GM23338 (cell line): ENCODE measurements at regions not wholly inside any gene's neighbourhood (a gene's known extent, or its start where the extent isn't known, plus 50 kb on each side); places are given as distances from the start of the nearest gene placed in this dataset.

ENCODE experiments used
- ATAC-seq: fragments of 200-7000 bp; cut with Tn5 transposase; 3 replicates; pipeline ENCODE4 v1.9.1; 2020
- DNase-seq: peaks from one replicate; pipeline ENCODE4 v3.0.0-alpha.2; 2015; ENCODE audit warnings: low spot score
- H2AFZ ChIP-seq: fragments of 200-600 bp; sonication (generic); 2 replicates; pipeline ENCODE4 v1.8.0; 2016; ENCODE audit warnings: antibody characterized with exemption, mild to moderate bottlenecking, moderate library complexity
- H3F3A ChIP-seq: fragments of 200-600 bp; sonication (generic); replicated peaks from 2 replicates; pipeline ENCODE4 v1.8.0; 2017; ENCODE audit warnings: antibody characterized with exemption, mixed run types, low read depth
- H3K27ac ChIP-seq: fragments of 200-600 bp; sonication (generic); 2 replicates; pipeline ENCODE4 v1.6.1; 2016; ENCODE audit warnings: low read depth
- H3K27me3 ChIP-seq: fragments of 200-600 bp; sonication (generic); 2 replicates; pipeline ENCODE4 v1.8.0; 2016; ENCODE audit warnings: mild to moderate bottlenecking, mixed run types, moderate library complexity; ENCODE audit not compliant: insufficient read depth
- H3K36me3 ChIP-seq: fragments of 200-600 bp; sonication (generic); 2 replicates; pipeline ENCODE4 v1.8.0; 2016; ENCODE audit warnings: mild to moderate bottlenecking; ENCODE audit not compliant: insufficient read depth
- H3K4me1 ChIP-seq: fragments of 200-600 bp; sonication (generic); 2 replicates; pipeline ENCODE4 v1.8.0; 2016; ENCODE audit warnings: mild to moderate bottlenecking, moderate library complexity; ENCODE audit not compliant: insufficient read depth
- H3K4me2 ChIP-seq: fragments of 200-600 bp; sonication (generic); 2 replicates; pipeline ENCODE4 v1.7.1; 2017; ENCODE audit warnings: mixed run types
- H3K4me3 ChIP-seq: fragments of 200-600 bp; sonication (generic); 2 replicates; pipeline ENCODE4 v1.6.1; 2016; ENCODE audit warnings: mixed run types
- H3K79me2 ChIP-seq: fragments of 200-600 bp; sonication (generic); replicated peaks from 2 replicates; pipeline ENCODE4 v1.8.0; 2017; ENCODE audit warnings: mild to moderate bottlenecking; ENCODE audit not compliant: insufficient read depth
- H3K9me2 ChIP-seq: fragments of 200-600 bp; sonication (generic); 2 replicates; pipeline ENCODE4 v1.8.0; 2017; ENCODE audit not compliant: insufficient read depth
- H4K20me1 ChIP-seq: fragments of 200-600 bp; sonication (generic); replicated peaks from 2 replicates; pipeline ENCODE4 v1.8.0; 2017; ENCODE audit warnings: mild to moderate bottlenecking; ENCODE audit not compliant: insufficient read depth
- H3K27ac Mint-ChIP-seq: 2 replicates; pipeline ENCODE4 v1.8.0; 2020; ENCODE audit warnings: inconsistent platforms, mild to moderate bottlenecking, moderate library complexity, mixed read lengths
- H3K27me3 Mint-ChIP-seq: 3 replicates; pipeline ENCODE4 v1.8.0; 2022; ENCODE audit warnings: low read depth, mild to moderate bottlenecking, moderate library complexity, mixed read lengths, inconsistent platforms; ENCODE audit not compliant: insufficient read depth, poor library complexity
- H3K36me3 Mint-ChIP-seq: 3 replicates; pipeline ENCODE4 v1.8.0; 2021; ENCODE audit warnings: low read depth, mild to moderate bottlenecking, inconsistent platforms, moderate library complexity, mixed read lengths
- H3K4me1 Mint-ChIP-seq: 3 replicates; pipeline ENCODE4 v1.8.0; 2020; ENCODE audit warnings: mild to moderate bottlenecking, inconsistent platforms, mixed read lengths
- H3K4me3 Mint-ChIP-seq: 3 replicates; pipeline ENCODE4 v1.8.0; 2021; ENCODE audit warnings: moderate library complexity, mild to moderate bottlenecking, inconsistent platforms, mixed read lengths
- H3K9me3 Mint-ChIP-seq: 3 replicates; pipeline ENCODE4 v1.8.0; 2020; ENCODE audit warnings: moderate library complexity, mild to moderate bottlenecking, inconsistent platforms, mixed read lengths
- CREB1 ChIP-seq: fragments of 250-450 bp; sonication (Bioruptor Pico); IDR thresholded peaks from 2 replicates; pipeline ENCODE4 v1.5.0; 2020; ENCODE audit warnings: low read depth, mild to moderate bottlenecking, moderate library complexity
- CTCF ChIP-seq, 2 experiments: fragments of 200-600 bp in 1 of 2; sonication (generic) in 1 of 2; conservative IDR thresholded peaks; 2 replicates each; pipeline versions ENCODE4 v1.5.1 to v1.6.1; 2016 to 2017; ENCODE audit warnings: antibody characterized with exemption in 2 of 2, low read depth in 2 of 2, mild to moderate bottlenecking in 2 of 2, moderate library complexity in 1 of 2
- ETS1 ChIP-seq: IDR thresholded peaks from 2 replicates; pipeline ENCODE4 v1.6.1; 2016; ENCODE audit warnings: antibody characterized with exemption
- EZH2 ChIP-seq: fragments of 200-600 bp; sonication (generic); IDR thresholded peaks from one replicate; pipeline ENCODE4 v1.8.0; 2017; ENCODE audit warnings: antibody characterized with exemption, mild to moderate bottlenecking, low read depth; ENCODE audit not compliant: unreplicated experiment
- JUNB ChIP-seq: IDR thresholded peaks from one replicate; pipeline ENCODE4 v1.6.1; 2016; ENCODE audit warnings: antibody characterized with exemption; ENCODE audit not compliant: unreplicated experiment
- POLR2AphosphoS5 ChIP-seq: IDR thresholded peaks from 2 replicates; pipeline ENCODE4 v1.6.1; 2016; ENCODE audit warnings: antibody characterized with exemption, low read depth
- STAT1 ChIP-seq: IDR thresholded peaks from one replicate; pipeline ENCODE4 v1.6.1; 2016; ENCODE audit warnings: antibody characterized with exemption; ENCODE audit not compliant: unreplicated experiment
- ZNF114 ChIP-seq: fragments of 250-450 bp; sonication (Bioruptor Pico); IDR thresholded peaks from 2 replicates; pipeline ENCODE4 v1.5.0; 2020; ENCODE audit warnings: mild to moderate bottlenecking, moderate library complexity
- ZNF462 ChIP-seq: fragments of 250-450 bp; sonication (Bioruptor Pico); IDR thresholded peaks from 2 replicates; pipeline ENCODE4 v1.5.0; 2020; ENCODE audit warnings: mild to moderate bottlenecking, moderate library complexity

- Mint-ChIP-seq H3K27ac (no peak overlapping the region), H3K9me3 (peaks cover 2% of the 10 kb centered on the region; the same call in 1 of the 3 replicates), H3K27me3 (peaks cover 9% of the 10 kb centered on the region), H3K36me3 (no peaks in the 10 kb centered on the region), H3K4me3 (no peak overlapping the region), H3K4me1 (peaks cover 3% of the 10 kb centered on the region; the same call in 1 of the 3 replicates)
- no peak overlapping the region for H3K4me2 ChIP-seq
- peaks cover 5% of the 10 kb centered on the region; the same call in 1 of the 2 replicates for H3K9me2 ChIP-seq
- no peak overlapping the region for H3K4me3 ChIP-seq
- DNase-seq (peak; percentile 48), ATAC-seq (peak; percentile 63)
- H3K27ac ChIP-seq, result no peak overlapping the region
- TF ChIP-seq CTCF (conservative IDR thresholded peaks at IDR 0.05; ENCODE audit: low read depth in 2 of 2) (peak; percentile 27 to 70), JUNB (no peak)
- no peaks in the 10 kb centered on the region for H3F3A ChIP-seq
- no peaks in the 10 kb centered on the region for H3K27me3 ChIP-seq
- H3K79me2 ChIP-seq, result no peaks in the 10 kb centered on the region
- no peaks in the 10 kb centered on the region for H4K20me1 ChIP-seq
- no peaks in the 10 kb centered on the region for H3K4me1 ChIP-seq
- peak overlapping the region; percentile 32; the same call in 1 of the 2 replicates for H2AFZ ChIP-seq
- no peaks in the 10 kb centered on the region for H3K36me3 ChIP-seq
Observed at GRCh38 chr16:87233928-87234327, 83.3 kb downstream of the C16orf95 start.

GRCh38 chr16:87234601-87235000 is 82.6 kb downstream of the C16orf95 start:
- peak overlapping the region; percentile 32; the same call in 1 of the 2 replicates for H2AFZ ChIP-seq
- no peak overlapping the region for H3K4me3 ChIP-seq
- no peaks in the 10 kb centered on the region for H3F3A ChIP-seq
- H3K27me3 Mint-ChIP-seq, result peaks cover 9% of the 10 kb centered on the region
- H3K4me3 Mint-ChIP-seq, result no peak overlapping the region
- H3K27ac ChIP-seq, result no peak overlapping the region
- H3K27me3 ChIP-seq, result no peaks in the 10 kb centered on the region
- no peaks in the 10 kb centered on the region for H3K36me3 ChIP-seq
- H3K9me3 Mint-ChIP-seq, result peaks cover 2% of the 10 kb centered on the region; the same call in 1 of the 3 replicates
- no peak overlapping the region for H3K27ac Mint-ChIP-seq
- peaks cover 5% of the 10 kb centered on the region; the same call in 1 of the 2 replicates for H3K9me2 ChIP-seq
- H3K36me3 Mint-ChIP-seq, result no peaks in the 10 kb centered on the region
- no peaks in the 10 kb centered on the region for H3K79me2 ChIP-seq
- no peaks in the 10 kb centered on the region for H3K4me1 ChIP-seq
- no peak for DNase-seq
- H3K4me2 ChIP-seq, result no peak overlapping the region
- ATAC-seq, result no peak
- H4K20me1 ChIP-seq, result no peaks in the 10 kb centered on the region
- peaks cover 6% of the 10 kb centered on the region; the same call in 1 of the 3 replicates for H3K4me1 Mint-ChIP-seq
- no peak for TF ChIP-seq POLR2AphosphoS5
- TF ChIP-seq JUNB, result no peak
- no peak for TF ChIP-seq STAT1
- TF ChIP-seq EZH2, result no peak
- no peak for TF ChIP-seq ETS1
- no peak for TF ChIP-seq CREB1 (CRISPR knock-in tag)
- no peak for TF ChIP-seq CTCF (conservative IDR thresholded peaks at IDR 0.05; ENCODE audit: low read depth in 2 of 2)
- no peak for TF ChIP-seq ZNF114 (CRISPR knock-in tag)
- no peak for TF ChIP-seq ZNF462 (CRISPR knock-in tag)
